ENCODE measurements at regions not wholly inside any gene's neighbourhood (a gene's known extent, or its start where the extent isn't known, plus 50 kb on each side); places are given as distances from the start of the nearest gene placed in this dataset.

DNA sequence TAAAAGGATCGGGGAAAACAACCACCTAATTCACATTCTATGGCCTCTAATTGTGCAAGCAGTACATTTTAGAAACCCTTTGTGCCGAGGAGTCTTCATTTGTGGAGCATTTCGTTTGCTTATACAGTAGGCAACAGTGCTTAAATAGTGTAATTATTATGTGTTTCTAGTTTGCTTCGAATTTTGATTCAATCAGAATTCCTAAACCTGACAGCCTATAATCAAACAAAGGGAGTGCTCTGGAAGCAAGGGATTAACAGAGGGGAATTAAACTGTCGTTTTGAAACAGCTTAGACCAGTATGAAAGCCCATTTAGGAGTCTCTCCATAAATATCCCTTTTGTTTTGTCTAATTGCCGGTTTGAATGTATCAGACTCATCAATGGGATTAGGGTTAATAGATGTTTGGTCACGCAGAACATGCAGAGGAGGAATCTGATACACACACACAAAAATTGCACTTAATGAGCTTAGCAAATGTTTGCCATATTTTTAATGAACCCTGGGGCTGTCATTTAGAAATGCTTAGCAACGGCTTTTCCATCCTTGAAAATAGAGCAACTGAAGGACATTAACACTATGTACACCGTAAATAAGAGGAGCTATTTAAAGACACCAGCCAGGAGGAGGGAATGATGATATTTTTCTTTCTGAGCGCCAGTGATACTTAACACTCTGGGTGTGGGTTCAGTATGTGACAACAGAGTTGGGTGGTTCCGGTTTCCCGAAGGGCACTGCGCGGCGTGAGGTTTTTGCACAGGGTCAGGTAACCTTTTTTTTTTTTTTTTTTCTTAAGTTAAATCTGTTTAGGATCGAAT is 404.7 kb downstream of the TLE4 start:
- no peaks in the 10 kb centered on the region for H3K9me3 ChIP-seq
- no peaks in the 10 kb centered on the region for H3K27me3 ChIP-seq
- no peak for DNase-seq
- intact Hi-C loops (cut with DNase I), result no loop called here
- no peak overlapping the region for H3K4me3 ChIP-seq
- no peaks in the 10 kb centered on the region for H3K36me3 ChIP-seq
- TF ChIP-seq CTCF (IDR thresholded peaks at IDR 0.05) (no peak), POLR2A (IDR thresholded peaks at IDR 0.05) (no peak)
- WGBS, 2 donors, result 79 to 85% methylated on average over 16 of the region's 16 CpGs
- H3K27ac ChIP-seq, result no peak overlapping the region
- H3K4me1 ChIP-seq, result no peaks in the 10 kb centered on the region

GRCh38 chr9:79975621-79976256 is 404.0 kb downstream of the TLE4 start:
- intact Hi-C loops (cut with DNase I), result no loop called here
- no peak overlapping the region for H3K27ac ChIP-seq
- no peaks in the 10 kb centered on the region for H3K36me3 ChIP-seq
- no peaks in the 10 kb centered on the region for H3K4me1 ChIP-seq
- 73 to 80% methylated on average over 10 of the region's 10 CpGs for WGBS, 2 donors
- no peaks in the 10 kb centered on the region for H3K9me3 ChIP-seq
- H3K4me3 ChIP-seq, result no peak overlapping the region
- TF ChIP-seq EP300 (IDR thresholded peaks at IDR 0.05), result no peak
- TF ChIP-seq POLR2A (IDR thresholded peaks at IDR 0.05), result no peak
- no peak for TF ChIP-seq POLR2AphosphoS5 (IDR thresholded peaks at IDR 0.05)
- TF ChIP-seq CTCF (IDR thresholded peaks at IDR 0.05), result no peak
- H3K27me3 ChIP-seq, result no peaks in the 10 kb centered on the region
- DNase-seq, result no peak

- Histone ChIP-seq H3K27ac (no peak overlapping the region), H3K36me3 (no peaks in the 10 kb centered on the region), H3K9me3 (no peaks in the 10 kb centered on the region), H3K4me3 (no peak overlapping the region), H3K4me1 (no peaks in the 10 kb centered on the region), H3K27me3 (no peaks in the 10 kb centered on the region)
- 28 to 77% methylated on average over 12 of the region's 12 CpGs for WGBS, 2 donors
- no peak for DNase-seq
- no peak for TF ChIP-seq CTCF (IDR thresholded peaks at IDR 0.05)
- TF ChIP-seq POLR2AphosphoS5 (IDR thresholded peaks at IDR 0.05), result no peak
- TF ChIP-seq POLR2A (IDR thresholded peaks at IDR 0.05), result no peak
- no peak for TF ChIP-seq EP300 (IDR thresholded peaks at IDR 0.05)
- intact Hi-C loops (cut with DNase I), result no loop called here
Observed at GRCh38 chr9:79974806-79975422, 403.1 kb downstream of the TLE4 start.

DNA sequence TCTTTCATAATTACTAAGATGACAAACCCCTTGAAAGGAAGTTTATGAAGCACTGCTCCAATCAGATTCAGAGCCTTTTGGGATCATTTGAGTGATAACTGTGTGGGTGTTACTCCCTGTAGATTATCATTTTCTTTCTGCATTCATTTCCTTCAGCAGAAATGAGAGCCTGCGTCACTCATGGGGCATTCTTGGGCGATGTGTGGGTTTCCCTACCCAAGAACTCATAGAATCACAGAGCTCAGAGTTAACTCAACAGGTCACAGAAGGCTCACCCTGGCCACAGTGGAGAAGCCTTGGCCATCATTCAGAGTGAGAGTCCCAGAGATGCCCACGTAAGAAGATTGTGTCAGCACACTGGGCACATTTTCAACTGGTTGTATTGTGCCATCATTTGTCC is 401.9 kb downstream of the TLE4 start:
- Histone ChIP-seq H3K27me3 (no peaks in the 10 kb centered on the region), H3K4me3 (no peak overlapping the region), H3K36me3 (no peaks in the 10 kb centered on the region), H3K4me1 (no peaks in the 10 kb centered on the region), H3K9me3 (no peaks in the 10 kb centered on the region), H3K27ac (no peak overlapping the region)
- DNase-seq, result no peak
- 94 to 95% methylated on average over 3 of the region's 3 CpGs for WGBS, 2 donors
- intact Hi-C loops (cut with DNase I), result no loop called here
- TF ChIP-seq EP300 (IDR thresholded peaks at IDR 0.05), result no peak
- no peak for TF ChIP-seq POLR2AphosphoS5 (IDR thresholded peaks at IDR 0.05)
- no peak for TF ChIP-seq CTCF (IDR thresholded peaks at IDR 0.05)
- TF ChIP-seq POLR2A (IDR thresholded peaks at IDR 0.05), result no peak

Measured in sigmoid colon (tissue), 6 donors.